Neural progenitor cell (in vitro differentiated cells): ENCODE measurements at regions not wholly inside any gene's neighbourhood (a gene's known extent, or its start where the extent isn't known, plus 50 kb on each side); places are given as distances from the start of the nearest gene placed in this dataset.

ENCODE experiments used
- DNase-seq: peaks from one replicate; pipeline ENCODE4 v3.0.0-alpha.2; 2016; ENCODE audit warnings: low spot score
- H2AFZ ChIP-seq: fragments of 200-600 bp; sonication (generic); replicated peaks from 2 replicates; pipeline ENCODE4 v1.6.1; 2016; ENCODE audit warnings: antibody characterized with exemption
- H3F3A ChIP-seq: fragments of 200-600 bp; sonication (generic); 2 replicates; pipeline ENCODE4 v1.6.1; 2016; ENCODE audit warnings: antibody characterized with exemption, low read depth
- H3K27ac ChIP-seq: fragments of 200-600 bp; sonication (generic); 2 replicates; pipeline ENCODE4 v1.5.1; 2016; ENCODE audit warnings: mild to moderate bottlenecking
- H3K27me3 ChIP-seq: fragments of 200-600 bp; sonication (generic); 2 replicates; pipeline ENCODE4 v1.6.1; 2016; ENCODE audit warnings: mild to moderate bottlenecking, moderate library complexity
- H3K36me3 ChIP-seq: fragments of 200-600 bp; sonication (generic); 2 replicates; pipeline ENCODE4 v1.5.1; 2016
- H3K4me1 ChIP-seq: fragments of 200-600 bp; sonication (generic); 2 replicates; pipeline ENCODE4 v1.6.1; 2016; ENCODE audit warnings: mixed run types
- H3K4me2 ChIP-seq: fragments of 200-600 bp; sonication (generic); 2 replicates; pipeline ENCODE4 v1.6.1; 2016
- H3K4me3 ChIP-seq: fragments of 200-600 bp; sonication (generic); 2 replicates; pipeline ENCODE4 v1.5.1; 2016
- H3K79me2 ChIP-seq: fragments of 200-600 bp; sonication (generic); 2 replicates; pipeline ENCODE4 v1.6.1; 2016; ENCODE audit warnings: low read depth
- H3K9ac ChIP-seq: fragments of 200-600 bp; sonication (generic); 2 replicates; pipeline ENCODE4 v1.6.1; 2016
- H3K9me3 ChIP-seq: fragments of 200-600 bp; sonication (generic); 2 replicates; pipeline ENCODE4 v1.5.1; 2016; ENCODE audit warnings: low read depth
- H4K20me1 ChIP-seq: fragments of 200-600 bp; sonication (generic); 2 replicates; pipeline ENCODE4 v1.6.1; 2016; ENCODE audit warnings: low read depth
- H3K27ac Mint-ChIP-seq: 3 replicates; pipeline ENCODE4 v1.8.0; 2021; ENCODE audit warnings: mixed read lengths
- H3K27me3 Mint-ChIP-seq: 2 replicates; pipeline ENCODE4 v1.8.0; 2022; ENCODE audit warnings: low read depth, mild to moderate bottlenecking, inconsistent platforms, moderate library complexity, mixed read lengths; ENCODE audit not compliant: insufficient read depth
- H3K36me3 Mint-ChIP-seq: 3 replicates; pipeline ENCODE4 v1.8.0; 2021; ENCODE audit warnings: mixed read lengths
- H3K4me1 Mint-ChIP-seq: 3 replicates; pipeline ENCODE4 v1.8.0; 2021; ENCODE audit warnings: mixed read lengths
- H3K4me3 Mint-ChIP-seq: 3 replicates; pipeline ENCODE4 v1.8.0; 2021; ENCODE audit warnings: mild to moderate bottlenecking, moderate library complexity, mixed read lengths
- H3K9me3 Mint-ChIP-seq: 3 replicates; pipeline ENCODE4 v1.8.0; 2020; ENCODE audit warnings: mixed read lengths
- EZH2 ChIP-seq: fragments of 200-600 bp; sonication (generic); IDR thresholded peaks from 2 replicates; pipeline ENCODE4 v1.6.1; 2017; ENCODE audit warnings: antibody characterized with exemption, mild to moderate bottlenecking, moderate library complexity
- EZH2phosphoT487 ChIP-seq: fragments of 200-600 bp; sonication (generic); IDR thresholded peaks from 2 replicates; pipeline ENCODE4 v1.6.1; 2017; ENCODE audit warnings: antibody characterized with exemption
- TF ChIP-seq, protein P1 (sequence below): fragments of 200-600 bp; sonication (generic); IDR thresholded peaks from 2 replicates; pipeline ENCODE4 v1.5.1; 2017; ENCODE audit warnings: antibody characterized with exemption, mild to moderate bottlenecking

DNA sequence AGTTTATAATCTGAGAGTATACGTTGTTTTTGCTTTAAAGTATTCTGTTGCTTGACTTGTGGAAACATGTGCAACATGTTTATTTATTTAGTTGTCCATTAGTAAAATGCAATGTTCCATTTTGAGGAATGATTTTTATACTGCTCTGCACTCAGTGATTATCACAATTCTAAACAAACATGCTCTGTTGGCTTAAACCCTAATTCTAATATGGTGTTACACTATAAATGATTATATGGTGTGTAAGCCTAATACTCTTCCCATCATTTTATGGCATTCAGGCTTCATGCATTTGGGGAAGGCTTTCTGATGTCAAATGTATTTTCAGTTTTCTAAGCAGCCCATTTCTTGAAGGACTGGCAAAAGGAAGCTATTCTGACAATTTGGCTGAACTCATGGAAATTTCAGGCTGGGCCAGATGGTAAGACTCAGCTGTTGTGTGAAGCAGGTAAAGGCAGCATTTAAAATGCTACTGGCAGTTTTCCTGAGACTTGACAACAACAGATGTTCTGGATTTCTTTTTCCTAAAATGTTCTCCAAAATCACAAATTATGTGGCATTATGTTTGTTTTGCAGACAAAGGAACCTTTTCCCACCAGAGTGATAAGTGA is 336.7 kb upstream of the GNPDA2 start:
- peaks cover 10% of the 10 kb centered on the region for H3K9me3 Mint-ChIP-seq
- no peaks in the 10 kb centered on the region for H3K36me3 ChIP-seq
- no peaks in the 10 kb centered on the region for H3K36me3 Mint-ChIP-seq
- H3K4me3 ChIP-seq = no peak overlapping the region
- no peak overlapping the region for H3K27ac ChIP-seq
- H3K9me3 ChIP-seq = no peaks in the 10 kb centered on the region
- no peaks in the 10 kb centered on the region for H3K27me3 Mint-ChIP-seq
- H4K20me1 ChIP-seq = no peaks in the 10 kb centered on the region
- no peak for TF ChIP-seq EZH2
- TF ChIP-seq, protein P1, sequence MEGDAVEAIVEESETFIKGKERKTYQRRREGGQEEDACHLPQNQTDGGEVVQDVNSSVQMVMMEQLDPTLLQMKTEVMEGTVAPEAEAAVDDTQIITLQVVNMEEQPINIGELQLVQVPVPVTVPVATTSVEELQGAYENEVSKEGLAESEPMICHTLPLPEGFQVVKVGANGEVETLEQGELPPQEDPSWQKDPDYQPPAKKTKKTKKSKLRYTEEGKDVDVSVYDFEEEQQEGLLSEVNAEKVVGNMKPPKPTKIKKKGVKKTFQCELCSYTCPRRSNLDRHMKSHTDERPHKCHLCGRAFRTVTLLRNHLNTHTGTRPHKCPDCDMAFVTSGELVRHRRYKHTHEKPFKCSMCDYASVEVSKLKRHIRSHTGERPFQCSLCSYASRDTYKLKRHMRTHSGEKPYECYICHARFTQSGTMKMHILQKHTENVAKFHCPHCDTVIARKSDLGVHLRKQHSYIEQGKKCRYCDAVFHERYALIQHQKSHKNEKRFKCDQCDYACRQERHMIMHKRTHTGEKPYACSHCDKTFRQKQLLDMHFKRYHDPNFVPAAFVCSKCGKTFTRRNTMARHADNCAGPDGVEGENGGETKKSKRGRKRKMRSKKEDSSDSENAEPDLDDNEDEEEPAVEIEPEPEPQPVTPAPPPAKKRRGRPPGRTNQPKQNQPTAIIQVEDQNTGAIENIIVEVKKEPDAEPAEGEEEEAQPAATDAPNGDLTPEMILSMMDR = no peak
- no peak for TF ChIP-seq EZH2phosphoT487
- H2AFZ ChIP-seq = no peak overlapping the region
- DNase-seq = no peak
- no peak overlapping the region for H3K4me2 ChIP-seq
- no peak overlapping the region for H3K9ac ChIP-seq
- no peaks in the 10 kb centered on the region for H3K4me1 ChIP-seq
- no peak overlapping the region for H3K27ac Mint-ChIP-seq
- no peak overlapping the region for H3K4me3 Mint-ChIP-seq
- no peaks in the 10 kb centered on the region for H3K27me3 ChIP-seq
- no peaks in the 10 kb centered on the region for H3F3A ChIP-seq
- no peaks in the 10 kb centered on the region for H3K79me2 ChIP-seq
- H3K4me1 Mint-ChIP-seq = peaks cover 13% of the 10 kb centered on the region

DNA sequence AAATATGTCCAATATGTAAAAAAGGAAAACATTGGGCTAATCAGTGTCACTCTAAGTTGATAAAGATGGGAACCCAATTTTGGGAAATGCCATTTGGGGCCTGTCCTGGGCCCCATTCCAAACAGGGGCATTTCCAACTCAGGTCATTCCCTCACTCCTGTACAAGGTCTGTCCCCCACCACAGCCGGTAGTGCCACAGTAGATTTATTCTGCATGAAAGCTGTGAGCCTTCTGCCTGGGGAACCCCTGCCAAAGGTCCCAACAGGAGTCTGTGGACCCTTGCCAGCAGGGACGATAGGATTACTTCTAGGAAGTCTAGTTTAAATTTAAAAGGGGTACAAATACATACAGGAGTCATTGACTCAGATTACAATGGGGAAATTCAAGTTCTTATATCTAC is 317.6 kb upstream of the GNPDA2 start:
- Mint-ChIP-seq H3K4me1 (no peaks in the 10 kb centered on the region), H3K36me3 (peaks cover 3% of the 10 kb centered on the region), H3K27ac (no peak overlapping the region), H3K4me3 (no peak overlapping the region), H3K9me3 (peaks cover 35% of the 10 kb centered on the region), H3K27me3 (no peaks in the 10 kb centered on the region)
- Histone ChIP-seq H3K4me1 (no peaks in the 10 kb centered on the region), H3K27ac (no peak overlapping the region), H2AFZ (no peak overlapping the region), H3F3A (no peaks in the 10 kb centered on the region), H3K4me2 (no peak overlapping the region), H3K27me3 (no peaks in the 10 kb centered on the region), H3K9me3 (no peaks in the 10 kb centered on the region), H3K79me2 (no peaks in the 10 kb centered on the region), H3K9ac (no peak overlapping the region), H3K4me3 (no peak overlapping the region), H4K20me1 (no peaks in the 10 kb centered on the region), H3K36me3 (no peaks in the 10 kb centered on the region)
- no peak for DNase-seq
- TF ChIP-seq EZH2 (no peak), EZH2phosphoT487 (no peak)
- TF ChIP-seq, protein P1 = no peak

DNA sequence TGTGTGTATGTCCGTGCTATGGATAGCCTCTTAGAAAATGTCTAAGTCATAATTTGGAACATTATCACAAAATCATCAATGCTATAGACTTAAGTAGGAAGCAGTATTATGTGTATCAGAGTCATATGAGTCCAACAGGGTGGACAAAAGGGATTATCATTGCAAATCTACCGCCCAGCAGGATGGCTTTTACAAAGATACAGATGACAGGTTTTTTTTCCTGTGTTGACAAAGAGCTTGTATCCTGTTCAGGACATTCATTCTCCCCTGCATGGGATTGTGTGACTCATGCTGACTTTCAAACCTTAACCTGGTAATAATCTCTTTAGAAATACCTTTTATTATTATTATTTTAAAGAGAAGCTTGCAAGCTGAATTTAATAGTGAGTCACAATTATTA is 310.3 kb upstream of the GNPDA2 start:
- Mint-ChIP-seq H3K4me1 (peaks cover 36% of the 10 kb centered on the region), H3K36me3 (no peaks in the 10 kb centered on the region), H3K4me3 (no peak overlapping the region), H3K27me3 (peaks cover 2% of the 10 kb centered on the region), H3K27ac (no peak overlapping the region), H3K9me3 (peaks cover 5% of the 10 kb centered on the region)
- no peak overlapping the region for H3K27ac ChIP-seq
- peaks cover 11% of the 10 kb centered on the region for H3K4me1 ChIP-seq
- peak; percentile 44 for DNase-seq
- H3K79me2 ChIP-seq = no peaks in the 10 kb centered on the region
- H2AFZ ChIP-seq = no peak overlapping the region
- no peaks in the 10 kb centered on the region for H4K20me1 ChIP-seq
- H3K27me3 ChIP-seq = no peaks in the 10 kb centered on the region
- no peak overlapping the region for H3K9ac ChIP-seq
- no peaks in the 10 kb centered on the region for H3F3A ChIP-seq
- no peak overlapping the region for H3K4me2 ChIP-seq
- TF ChIP-seq EZH2phosphoT487 (no peak), EZH2 (no peak)
- TF ChIP-seq, protein P1 = no peak
- H3K4me3 ChIP-seq = no peak overlapping the region
- H3K9me3 ChIP-seq = no peaks in the 10 kb centered on the region
- H3K36me3 ChIP-seq = no peaks in the 10 kb centered on the region
